PC-9 (cell line): ENCODE measurements at regions not wholly inside any gene's neighbourhood (a gene's known extent, or its start where the extent isn't known, plus 50 kb on each side); places are given as distances from the start of the nearest gene placed in this dataset.

Experiments used
- CTCF ChIP-seq: fragments of 200-600 bp; sonication (generic); conservative IDR thresholded peaks from 2 replicates; pipeline ENCODE4 v1.6.1; 2017; ENCODE audit warnings: mixed run types, antibody characterized with exemption, mild to moderate bottlenecking, moderate library complexity
- EZH2 ChIP-seq: fragments of 200-600 bp; sonication (generic); IDR thresholded peaks from 2 replicates; pipeline ENCODE4 v1.8.0; 2017; ENCODE audit warnings: antibody characterized with exemption, low read depth

DNA sequence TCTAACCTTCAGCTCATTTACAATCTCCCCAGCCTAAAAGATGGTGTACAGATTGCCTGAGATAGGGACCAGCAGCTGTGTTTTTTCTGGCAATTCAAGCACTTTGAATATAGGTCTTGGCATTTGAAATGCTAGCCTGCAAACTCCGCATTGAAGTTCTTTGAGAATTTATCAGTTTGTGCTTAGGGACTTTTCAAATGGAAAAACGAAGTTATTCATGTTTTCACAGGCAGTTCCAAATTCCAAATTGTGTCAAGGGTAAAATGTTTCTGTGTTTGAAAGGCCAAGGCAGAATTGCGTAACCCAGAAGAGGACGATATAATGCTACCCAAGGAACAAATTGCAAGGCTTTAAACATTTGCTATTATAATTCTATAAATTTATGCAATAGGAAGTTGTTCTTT is 168.9 kb upstream of the RASSF8 start:
- TF ChIP-seq CTCF (no peak), EZH2 (no peak)
